H9 (cell line): ENCODE measurements at regions not wholly inside any gene's neighbourhood (a gene's known extent, or its start where the extent isn't known, plus 50 kb on each side); places are given as distances from the start of the nearest gene placed in this dataset.

ENCODE experiments used
- DNase-seq: peaks from one replicate; pipeline ENCODE4 v3.0.0-alpha.2; 2017
- H2AFZ ChIP-seq: one replicate; pipeline ENCODE4 v1.6.1; 2013; ENCODE audit warnings: mild to moderate bottlenecking, low read length, control low read depth, moderate library complexity
- H2AK5ac ChIP-seq: 2 replicates; pipeline ENCODE4 v1.6.1; 2013; ENCODE audit warnings: low read length, control low read depth, mixed read lengths; ENCODE audit not compliant: insufficient read length
- H2BK120ac ChIP-seq: one replicate; pipeline ENCODE4 v1.6.1; 2013; ENCODE audit warnings: low read depth, mild to moderate bottlenecking, low read length, control low read depth, inconsistent platforms; ENCODE audit not compliant: poor library complexity, severe bottlenecking
- H2BK12ac ChIP-seq: 2 replicates; pipeline ENCODE4 v1.6.1; 2013; ENCODE audit warnings: low read length, control low read depth, mixed read lengths, low read depth; ENCODE audit not compliant: insufficient read length
- H2BK15ac ChIP-seq: 2 replicates; pipeline ENCODE4 v1.6.1; 2013; ENCODE audit warnings: low read depth, low read length, control low read depth
- H2BK20ac ChIP-seq: one replicate; pipeline ENCODE4 v1.6.1; 2013; ENCODE audit warnings: low read depth, mild to moderate bottlenecking, low read length, control low read depth, inconsistent platforms; ENCODE audit not compliant: poor library complexity, severe bottlenecking
- H2BK5ac ChIP-seq: 2 replicates; pipeline ENCODE4 v1.6.1; 2013; ENCODE audit warnings: low read length, control low read depth, mixed read lengths; ENCODE audit not compliant: insufficient read length
- H3K14ac ChIP-seq: 2 replicates; pipeline ENCODE4 v1.6.1; 2013; ENCODE audit warnings: low read length, control low read depth; ENCODE audit not compliant: insufficient read depth
- H3K18ac ChIP-seq: 2 replicates; pipeline ENCODE4 v1.6.1; 2013; ENCODE audit warnings: low read depth, mild to moderate bottlenecking, mixed read lengths, low read length, control low read depth; ENCODE audit not compliant: insufficient read length
- H3K23ac ChIP-seq: 2 replicates; pipeline ENCODE4 v1.6.1; 2013; ENCODE audit warnings: low read length, control low read depth, mixed read lengths, low read depth; ENCODE audit not compliant: insufficient read length
- H3K23me2 ChIP-seq: 2 replicates; pipeline ENCODE4 v1.6.1; 2013; ENCODE audit warnings: low read depth, mild to moderate bottlenecking, mixed read lengths, low read length, control low read depth; ENCODE audit not compliant: insufficient read length, poor library complexity, severe bottlenecking
- H3K27ac ChIP-seq: 2 replicates; pipeline ENCODE4 v1.5.1; 2013; ENCODE audit warnings: low read length, control low read depth, mixed read lengths, low read depth; ENCODE audit not compliant: insufficient read length
- H3K27me3 ChIP-seq: 2 replicates; pipeline ENCODE4 v1.6.1; 2013; ENCODE audit warnings: low read length, control low read depth, inconsistent platforms; ENCODE audit not compliant: insufficient read depth
- H3K4ac ChIP-seq: 2 replicates; pipeline ENCODE4 v1.6.1; 2013; ENCODE audit warnings: low read depth, mild to moderate bottlenecking, control low read depth, inconsistent platforms, low read length, moderate library complexity
- H3K4me1 ChIP-seq: 2 replicates; pipeline ENCODE4 v1.6.1; 2013; ENCODE audit warnings: low read length, control low read depth, inconsistent platforms; ENCODE audit not compliant: insufficient read depth
- H3K4me2 ChIP-seq: 2 replicates; pipeline ENCODE4 v1.6.1; 2013; ENCODE audit warnings: low read length, control low read depth, mixed read lengths; ENCODE audit not compliant: insufficient read length, insufficient read depth
- H3K56ac ChIP-seq: 2 replicates; pipeline ENCODE4 v1.6.1; 2013; ENCODE audit warnings: low read depth, mild to moderate bottlenecking, mixed read lengths, low read length, control low read depth; ENCODE audit not compliant: insufficient read length
- H3K79me1 ChIP-seq: 2 replicates; pipeline ENCODE4 v1.6.1; 2013; ENCODE audit warnings: low read depth, mild to moderate bottlenecking, moderate library complexity, low read length, control low read depth, inconsistent platforms; ENCODE audit not compliant: insufficient read depth, poor library complexity, severe bottlenecking
- H3K79me2 ChIP-seq: 2 replicates; pipeline ENCODE4 v1.6.1; 2013; ENCODE audit warnings: low read length, control low read depth, inconsistent platforms; ENCODE audit not compliant: insufficient read depth
- H3K9ac ChIP-seq: 2 replicates; pipeline ENCODE4 v1.6.1; 2013; ENCODE audit warnings: low read length, control low read depth, mixed read lengths; ENCODE audit not compliant: insufficient read length; ENCODE audit errors: extremely low read depth
- H3K9me3 ChIP-seq: one replicate; pipeline ENCODE4 v1.6.1; 2013; ENCODE audit warnings: low read depth, low read length, inconsistent platforms; ENCODE audit not compliant: control insufficient read depth
- H3T11ph ChIP-seq: one replicate; pipeline ENCODE4 v1.6.1; 2013; ENCODE audit warnings: mild to moderate bottlenecking, low read length, control low read depth, inconsistent platforms
- H4K20me1 ChIP-seq: one replicate; pipeline ENCODE4 v1.6.1; 2013; ENCODE audit not compliant: control insufficient read depth, insufficient read length, insufficient read depth
- H4K5ac ChIP-seq: 2 replicates; pipeline ENCODE4 v1.6.1; 2013; ENCODE audit warnings: low read depth, mild to moderate bottlenecking, mixed read lengths, low read length, control low read depth; ENCODE audit not compliant: insufficient read length
- H4K8ac ChIP-seq: replicated peaks from 2 replicates; pipeline ENCODE4 v1.6.1; 2013; ENCODE audit warnings: low read length, control low read depth, mixed read lengths, low read depth; ENCODE audit not compliant: insufficient read length
- H4K91ac ChIP-seq: 2 replicates; pipeline ENCODE4 v1.6.1; 2013; ENCODE audit warnings: low read depth, mild to moderate bottlenecking, moderate library complexity, mixed read lengths, low read length, control low read depth; ENCODE audit not compliant: insufficient read length
- H3K27ac Mint-ChIP-seq, 3 experiments: 2 replicates in 2 of 3; 3 replicates in 1 of 3; pipeline ENCODE4 v1.8.0; 2020 to 2021; ENCODE audit warnings: mixed read lengths in 3 of 3, mild to moderate bottlenecking in 1 of 3, moderate library complexity in 1 of 3
- H3K27me3 Mint-ChIP-seq: 2 replicates; pipeline ENCODE4 v1.8.0; 2021; ENCODE audit warnings: low read depth, mild to moderate bottlenecking, moderate library complexity, mixed read lengths
- H3K36me3 Mint-ChIP-seq, 3 experiments: 2 replicates in 2 of 3; 3 replicates in 1 of 3; pipeline ENCODE4 v1.8.0; 2020 to 2021; ENCODE audit warnings: low read depth in 3 of 3, mixed read lengths in 3 of 3; ENCODE audit not compliant: insufficient read depth in 1 of 3
- H3K4me1 Mint-ChIP-seq, 2 experiments: 2 replicates each; pipeline ENCODE4 v1.8.0; 2020; ENCODE audit warnings: mixed read lengths in 2 of 2
- H3K4me3 Mint-ChIP-seq, 2 experiments: 2 replicates in 1 of 2; 3 replicates in 1 of 2; pipeline ENCODE4 v1.8.0; 2020 to 2021; ENCODE audit warnings: mild to moderate bottlenecking in 2 of 2, mixed read lengths in 2 of 2, moderate library complexity in 1 of 2
- H3K9me3 Mint-ChIP-seq, 2 experiments: 2 replicates in 1 of 2; 3 replicates in 1 of 2; pipeline ENCODE4 v1.8.0; 2020; ENCODE audit warnings: mild to moderate bottlenecking in 2 of 2, mixed read lengths in 2 of 2, moderate library complexity in 1 of 2
- WGBS: extraction: QIAGEN DNeasy Blood & Tissue Kit; methylation state at CpG from one replicate; pipeline ENCODE4 v1.1.7; 2013; ENCODE audit warnings: missing lambda C conversion rate, low lambda C conversion rate, mixed read lengths; ENCODE audit not compliant: insufficient read length; ENCODE audit errors: extremely low coverage; 5-methylcytosine and 5-hydroxymethylcytosine counted together
- TF ChIP-seq, protein P1 (sequence below): fragments of 200-600 bp; sonication (generic); conservative IDR thresholded peaks from 3 replicates; pipeline ENCODE4 v1.8.0; 2021; ENCODE audit warnings: antibody characterized with exemption, mild to moderate bottlenecking

DNA sequence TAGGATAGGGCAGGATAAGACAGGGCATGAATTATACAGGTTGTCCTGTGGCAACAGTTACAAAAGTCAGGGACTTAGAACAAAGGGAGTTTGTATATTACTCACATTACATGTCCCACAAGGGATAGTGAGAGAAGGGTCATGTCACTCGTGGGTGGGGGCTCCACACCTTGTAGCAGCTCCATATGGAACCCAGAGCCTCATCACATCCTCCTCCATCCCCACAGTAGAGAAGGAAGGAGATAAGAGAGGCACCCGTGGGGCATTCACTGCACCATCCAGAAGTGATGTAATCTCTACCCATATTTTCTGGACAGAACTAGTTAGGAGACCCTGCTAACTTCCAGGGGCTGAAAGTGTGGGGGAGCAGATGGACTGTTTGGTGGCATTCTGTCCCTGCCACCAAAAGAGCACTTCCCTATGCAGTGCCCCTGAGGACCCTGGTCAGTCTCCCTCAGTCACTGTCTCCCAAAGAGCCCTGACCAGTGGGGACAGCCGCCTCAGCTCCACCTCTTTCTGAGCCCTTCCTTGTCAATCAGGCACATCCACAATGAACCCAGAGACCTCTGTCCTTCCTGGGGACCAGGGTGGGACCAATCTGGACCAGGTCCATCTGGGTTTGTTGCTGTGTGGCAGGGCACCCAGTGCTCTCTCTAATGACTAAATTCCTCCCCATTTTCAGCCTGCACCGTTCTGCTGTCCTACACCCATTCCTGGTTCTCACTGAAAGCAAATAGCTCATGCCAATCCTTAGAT lies 154.8 kb upstream of the ETV3 start:
- Histone ChIP-seq H3K79me1 (no peaks in the 10 kb centered on the region), H3K27ac (no peak overlapping the region), H2AFZ (no peak overlapping the region), H2BK120ac (no peak overlapping the region), H3K23ac (no peak overlapping the region), H3K18ac (no peak overlapping the region), H4K91ac (no peak overlapping the region), H3K56ac (no peak overlapping the region), H3K4me2 (no peak overlapping the region), H3K14ac (no peak overlapping the region), H3K9ac (no peak overlapping the region), H4K8ac (no peak overlapping the region), H2AK5ac (no peak overlapping the region), H2BK20ac (no peak overlapping the region), H3K4ac (no peak overlapping the region), H3K27me3 (no peaks in the 10 kb centered on the region), H3K79me2 (no peaks in the 10 kb centered on the region), H4K20me1 (no peaks in the 10 kb centered on the region), H2BK5ac (no peak overlapping the region), H3K23me2 (no peaks in the 10 kb centered on the region), H3T11ph (no peak overlapping the region), H3K9me3 (no peaks in the 10 kb centered on the region), H4K5ac (no peak overlapping the region), H2BK15ac (no peak overlapping the region), H2BK12ac (no peak overlapping the region), H3K4me1 (no peaks in the 10 kb centered on the region)
- Mint-ChIP-seq H3K9me3 (no peaks in the 10 kb centered on the region; a peak in 2 of 5 replicates), H3K4me1 (no peaks in the 10 kb centered on the region), H3K27ac (0 out of 7 replicates have a peak overlapping the region, but pooled peaks of 1 of the 3 experiments have one; percentile 21), H3K27me3 (peaks cover 4% of the 10 kb centered on the region), H3K36me3 (peaks cover 0 to 2% (median 0%) of the 10 kb centered on the region in 3 experiments; a peak in 2 of 7 replicates), H3K4me3 (no peak overlapping the region)
- no CpG with 5 or more reads among the region's 4 CpGs for WGBS
- DNase-seq, result no peak
- TF ChIP-seq, protein P1, sequence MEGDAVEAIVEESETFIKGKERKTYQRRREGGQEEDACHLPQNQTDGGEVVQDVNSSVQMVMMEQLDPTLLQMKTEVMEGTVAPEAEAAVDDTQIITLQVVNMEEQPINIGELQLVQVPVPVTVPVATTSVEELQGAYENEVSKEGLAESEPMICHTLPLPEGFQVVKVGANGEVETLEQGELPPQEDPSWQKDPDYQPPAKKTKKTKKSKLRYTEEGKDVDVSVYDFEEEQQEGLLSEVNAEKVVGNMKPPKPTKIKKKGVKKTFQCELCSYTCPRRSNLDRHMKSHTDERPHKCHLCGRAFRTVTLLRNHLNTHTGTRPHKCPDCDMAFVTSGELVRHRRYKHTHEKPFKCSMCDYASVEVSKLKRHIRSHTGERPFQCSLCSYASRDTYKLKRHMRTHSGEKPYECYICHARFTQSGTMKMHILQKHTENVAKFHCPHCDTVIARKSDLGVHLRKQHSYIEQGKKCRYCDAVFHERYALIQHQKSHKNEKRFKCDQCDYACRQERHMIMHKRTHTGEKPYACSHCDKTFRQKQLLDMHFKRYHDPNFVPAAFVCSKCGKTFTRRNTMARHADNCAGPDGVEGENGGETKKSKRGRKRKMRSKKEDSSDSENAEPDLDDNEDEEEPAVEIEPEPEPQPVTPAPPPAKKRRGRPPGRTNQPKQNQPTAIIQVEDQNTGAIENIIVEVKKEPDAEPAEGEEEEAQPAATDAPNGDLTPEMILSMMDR, result no peak
